PFSK-1 (cell line): ENCODE measurements at regions not wholly inside any gene's neighbourhood (a gene's known extent, or its start where the extent isn't known, plus 50 kb on each side); places are given as distances from the start of the nearest gene placed in this dataset.

Experiments
- POLR2AphosphoS5 ChIP-seq: IDR thresholded peaks from 2 replicates; pipeline ENCODE4 v1.6.1; 2012; ENCODE audit warnings: low read depth, mild to moderate bottlenecking, control low read depth, low read length, moderate library complexity
- TAF1 ChIP-seq: IDR thresholded peaks from 2 replicates; pipeline ENCODE4 v1.6.1; 2012; ENCODE audit warnings: low read length, control low read depth, borderline replicate concordance; ENCODE audit not compliant: insufficient read depth
- TF ChIP-seq, protein P1 (sequence below), 2 experiments: IDR thresholded peaks; 2 replicates each; pipeline versions ENCODE4 v1.6.1 to v1.8.0; 2011 to 2012; ENCODE audit warnings: low read depth in 2 of 2, low read length in 2 of 2, control low read depth in 1 of 2, inconsistent platforms in 1 of 2, mild to moderate bottlenecking in 1 of 2, moderate library complexity in 1 of 2; ENCODE audit not compliant: insufficient read depth in 1 of 2

DNA sequence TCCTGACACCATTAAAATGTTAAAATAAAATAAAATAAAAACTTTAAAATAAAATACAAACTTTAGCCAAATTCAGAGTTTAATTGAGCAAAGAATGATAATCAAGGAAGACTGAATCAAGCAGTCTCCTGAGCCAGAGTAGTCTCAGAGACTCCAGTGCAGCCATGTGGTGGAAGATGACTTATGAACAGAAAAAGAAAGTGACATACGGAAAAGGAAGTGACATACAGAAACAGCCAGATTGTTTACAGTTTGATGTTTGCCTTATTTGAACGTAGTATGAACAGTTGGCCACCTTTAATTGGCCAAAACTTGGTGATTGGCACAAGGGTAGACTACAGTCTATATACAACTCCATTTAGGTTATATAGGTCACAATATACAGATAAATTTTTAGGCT, 787.2 kb downstream of the ADCYAP1 start:
- TF ChIP-seq, protein P1, sequence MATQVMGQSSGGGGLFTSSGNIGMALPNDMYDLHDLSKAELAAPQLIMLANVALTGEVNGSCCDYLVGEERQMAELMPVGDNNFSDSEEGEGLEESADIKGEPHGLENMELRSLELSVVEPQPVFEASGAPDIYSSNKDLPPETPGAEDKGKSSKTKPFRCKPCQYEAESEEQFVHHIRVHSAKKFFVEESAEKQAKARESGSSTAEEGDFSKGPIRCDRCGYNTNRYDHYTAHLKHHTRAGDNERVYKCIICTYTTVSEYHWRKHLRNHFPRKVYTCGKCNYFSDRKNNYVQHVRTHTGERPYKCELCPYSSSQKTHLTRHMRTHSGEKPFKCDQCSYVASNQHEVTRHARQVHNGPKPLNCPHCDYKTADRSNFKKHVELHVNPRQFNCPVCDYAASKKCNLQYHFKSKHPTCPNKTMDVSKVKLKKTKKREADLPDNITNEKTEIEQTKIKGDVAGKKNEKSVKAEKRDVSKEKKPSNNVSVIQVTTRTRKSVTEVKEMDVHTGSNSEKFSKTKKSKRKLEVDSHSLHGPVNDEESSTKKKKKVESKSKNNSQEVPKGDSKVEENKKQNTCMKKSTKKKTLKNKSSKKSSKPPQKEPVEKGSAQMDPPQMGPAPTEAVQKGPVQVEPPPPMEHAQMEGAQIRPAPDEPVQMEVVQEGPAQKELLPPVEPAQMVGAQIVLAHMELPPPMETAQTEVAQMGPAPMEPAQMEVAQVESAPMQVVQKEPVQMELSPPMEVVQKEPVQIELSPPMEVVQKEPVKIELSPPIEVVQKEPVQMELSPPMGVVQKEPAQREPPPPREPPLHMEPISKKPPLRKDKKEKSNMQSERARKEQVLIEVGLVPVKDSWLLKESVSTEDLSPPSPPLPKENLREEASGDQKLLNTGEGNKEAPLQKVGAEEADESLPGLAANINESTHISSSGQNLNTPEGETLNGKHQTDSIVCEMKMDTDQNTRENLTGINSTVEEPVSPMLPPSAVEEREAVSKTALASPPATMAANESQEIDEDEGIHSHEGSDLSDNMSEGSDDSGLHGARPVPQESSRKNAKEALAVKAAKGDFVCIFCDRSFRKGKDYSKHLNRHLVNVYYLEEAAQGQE (IDR thresholded peaks at IDR 0.05; ENCODE audit: insufficient read depth in 1 of 2, low read depth in 2 of 2, low read length in 2 of 2), result no peak
- TF ChIP-seq POLR2AphosphoS5 (no peak), TAF1 (no peak)
